H1 (cell line): ENCODE measurements at regions not wholly inside any gene's neighbourhood (a gene's known extent, or its start where the extent isn't known, plus 50 kb on each side); places are given as distances from the start of the nearest gene placed in this dataset.

Experiments used
- ATF2 ChIP-seq: IDR thresholded peaks from 2 replicates; pipeline ENCODE4 v1.6.1; 2012; ENCODE audit warnings: low read length, inconsistent platforms

- TF ChIP-seq ATF2: no peak
These were observed 129.0 kb downstream of the SYF2 start (continued) for GRCh38 chr1:25103164-25103795.
